Thyroid gland (tissue), 4 donors: ENCODE measurements at regions not wholly inside any gene's neighbourhood (a gene's known extent, or its start where the extent isn't known, plus 50 kb on each side); places are given as distances from the start of the nearest gene placed in this dataset.

Source experiments
- POLR2A ChIP-seq, 2 donors: fragments of 450-650 bp; IDR thresholded peaks; one replicate each; pipeline ENCODE4 v1.6.1; 2017; ENCODE audit warnings: antibody characterized with exemption in 2 of 2, mild to moderate bottlenecking in 2 of 2, moderate library complexity in 1 of 2
- TF ChIP-seq, protein P1 (sequence below), 6 experiments: fragments of 200-600 bp in 3 of 6; fragments of 450-650 bp in 3 of 6; sonication (generic) in 3 of 6; IDR thresholded peaks; one replicate each; pipeline ENCODE4 v1.5.1; 2016 to 2019; ENCODE audit warnings: antibody characterized with exemption in 6 of 6, mild to moderate bottlenecking in 2 of 6, inconsistent platforms in 1 of 6, moderate library complexity in 1 of 6

DNA sequence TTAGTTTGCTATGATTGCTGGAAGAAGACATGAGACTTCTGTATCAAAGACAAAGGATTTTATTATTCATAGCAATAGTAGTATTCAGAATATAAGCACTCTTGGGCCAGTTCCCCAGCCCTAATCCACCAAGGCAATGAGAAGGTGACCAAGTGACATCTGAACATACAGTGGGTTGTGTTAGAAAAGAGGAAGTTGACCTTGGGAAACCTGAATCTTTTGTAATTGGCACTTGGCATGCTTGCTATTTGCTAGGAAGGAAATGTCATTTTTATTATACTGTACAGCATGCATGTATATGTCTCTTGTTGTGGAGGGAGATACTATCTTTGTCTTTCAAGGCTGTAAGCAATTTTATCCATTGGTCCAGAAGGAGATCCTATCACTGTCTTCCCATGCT lies 216.1 kb upstream of the FAT1 start:
- TF ChIP-seq POLR2A (IDR thresholded peaks at IDR 0.05) = no peak
- TF ChIP-seq, protein P1, sequence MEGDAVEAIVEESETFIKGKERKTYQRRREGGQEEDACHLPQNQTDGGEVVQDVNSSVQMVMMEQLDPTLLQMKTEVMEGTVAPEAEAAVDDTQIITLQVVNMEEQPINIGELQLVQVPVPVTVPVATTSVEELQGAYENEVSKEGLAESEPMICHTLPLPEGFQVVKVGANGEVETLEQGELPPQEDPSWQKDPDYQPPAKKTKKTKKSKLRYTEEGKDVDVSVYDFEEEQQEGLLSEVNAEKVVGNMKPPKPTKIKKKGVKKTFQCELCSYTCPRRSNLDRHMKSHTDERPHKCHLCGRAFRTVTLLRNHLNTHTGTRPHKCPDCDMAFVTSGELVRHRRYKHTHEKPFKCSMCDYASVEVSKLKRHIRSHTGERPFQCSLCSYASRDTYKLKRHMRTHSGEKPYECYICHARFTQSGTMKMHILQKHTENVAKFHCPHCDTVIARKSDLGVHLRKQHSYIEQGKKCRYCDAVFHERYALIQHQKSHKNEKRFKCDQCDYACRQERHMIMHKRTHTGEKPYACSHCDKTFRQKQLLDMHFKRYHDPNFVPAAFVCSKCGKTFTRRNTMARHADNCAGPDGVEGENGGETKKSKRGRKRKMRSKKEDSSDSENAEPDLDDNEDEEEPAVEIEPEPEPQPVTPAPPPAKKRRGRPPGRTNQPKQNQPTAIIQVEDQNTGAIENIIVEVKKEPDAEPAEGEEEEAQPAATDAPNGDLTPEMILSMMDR (IDR thresholded peaks at IDR 0.05) = no peak
